Smooth muscle cell (in vitro differentiated cells): ENCODE measurements at regions not wholly inside any gene's neighbourhood (a gene's known extent, or its start where the extent isn't known, plus 50 kb on each side); places are given as distances from the start of the nearest gene placed in this dataset.

Experiments used
- DNase-seq: peaks from one replicate; lab custom pipeline; 2025; ENCODE audit not compliant: unreplicated experiment; lab: John Stamatoyannopoulos, UW
- H2AFZ ChIP-seq: fragments of 200-600 bp; sonication (generic); 2 replicates; pipeline ENCODE4 v1.6.0; 2016; ENCODE audit warnings: antibody characterized with exemption, low read depth, mild to moderate bottlenecking
- H3F3A ChIP-seq: fragments of 200-600 bp; sonication (generic); 2 replicates; pipeline ENCODE4 v1.6.0; 2017; ENCODE audit warnings: antibody characterized with exemption, low read depth
- H3K27ac ChIP-seq: fragments of 200-600 bp; sonication (generic); 2 replicates; pipeline ENCODE4 v1.5.1; 2016; ENCODE audit warnings: low read depth, mild to moderate bottlenecking
- H3K27me3 ChIP-seq: fragments of 200-600 bp; sonication (generic); 2 replicates; pipeline ENCODE4 v1.6.1; 2016; ENCODE audit warnings: low read depth, mild to moderate bottlenecking
- H3K36me3 ChIP-seq: fragments of 200-600 bp; sonication (generic); 2 replicates; pipeline ENCODE4 v1.5.1; 2016; ENCODE audit warnings: low read depth
- H3K4me1 ChIP-seq: fragments of 200-600 bp; sonication (generic); 2 replicates; pipeline ENCODE4 v1.5.1; 2016; ENCODE audit warnings: low read depth
- H3K4me2 ChIP-seq: fragments of 200-600 bp; sonication (generic); 2 replicates; pipeline ENCODE4 v1.6.0; 2016; ENCODE audit warnings: mild to moderate bottlenecking
- H3K4me3 ChIP-seq: fragments of 200-600 bp; sonication (generic); 2 replicates; pipeline ENCODE4 v1.5.1; 2016; ENCODE audit warnings: mild to moderate bottlenecking
- H3K79me2 ChIP-seq: fragments of 200-600 bp; sonication (generic); 2 replicates; pipeline ENCODE4 v1.6.0; 2016; ENCODE audit warnings: low read depth, mild to moderate bottlenecking
- H3K9ac ChIP-seq: fragments of 200-600 bp; sonication (generic); 2 replicates; pipeline ENCODE4 v1.6.0; 2016; ENCODE audit warnings: low read depth
- H3K9me3 ChIP-seq: fragments of 200-600 bp; sonication (generic); replicated peaks from 2 replicates; pipeline ENCODE4 v1.5.1; 2016; ENCODE audit warnings: low read depth
- H4K20me1 ChIP-seq: fragments of 200-600 bp; sonication (generic); 2 replicates; pipeline ENCODE4 v1.6.0; 2016; ENCODE audit warnings: low read depth
- WGBS: methylation state at CpG from one replicate; pipeline ENCODE4 v1.1.7; 2016; ENCODE audit warnings: low lambda C conversion rate; 5-methylcytosine and 5-hydroxymethylcytosine counted together
- TF ChIP-seq, protein P1 (sequence below): fragments of 200-600 bp; sonication (generic); IDR thresholded peaks from 2 replicates; pipeline ENCODE4 v1.5.1; 2017; ENCODE audit warnings: borderline replicate concordance, mild to moderate bottlenecking, antibody characterized with exemption; ENCODE audit not compliant: insufficient read depth, poor library complexity, severe bottlenecking

GRCh38 chr16:74199066-74199841 lies 97.4 kb upstream of the PSMD7 start:
- H3K9ac ChIP-seq, result no peak overlapping the region
- TF ChIP-seq, protein P1, sequence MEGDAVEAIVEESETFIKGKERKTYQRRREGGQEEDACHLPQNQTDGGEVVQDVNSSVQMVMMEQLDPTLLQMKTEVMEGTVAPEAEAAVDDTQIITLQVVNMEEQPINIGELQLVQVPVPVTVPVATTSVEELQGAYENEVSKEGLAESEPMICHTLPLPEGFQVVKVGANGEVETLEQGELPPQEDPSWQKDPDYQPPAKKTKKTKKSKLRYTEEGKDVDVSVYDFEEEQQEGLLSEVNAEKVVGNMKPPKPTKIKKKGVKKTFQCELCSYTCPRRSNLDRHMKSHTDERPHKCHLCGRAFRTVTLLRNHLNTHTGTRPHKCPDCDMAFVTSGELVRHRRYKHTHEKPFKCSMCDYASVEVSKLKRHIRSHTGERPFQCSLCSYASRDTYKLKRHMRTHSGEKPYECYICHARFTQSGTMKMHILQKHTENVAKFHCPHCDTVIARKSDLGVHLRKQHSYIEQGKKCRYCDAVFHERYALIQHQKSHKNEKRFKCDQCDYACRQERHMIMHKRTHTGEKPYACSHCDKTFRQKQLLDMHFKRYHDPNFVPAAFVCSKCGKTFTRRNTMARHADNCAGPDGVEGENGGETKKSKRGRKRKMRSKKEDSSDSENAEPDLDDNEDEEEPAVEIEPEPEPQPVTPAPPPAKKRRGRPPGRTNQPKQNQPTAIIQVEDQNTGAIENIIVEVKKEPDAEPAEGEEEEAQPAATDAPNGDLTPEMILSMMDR, result no peak
- H3K27me3 ChIP-seq, result no peaks in the 10 kb centered on the region
- H3K36me3 ChIP-seq, result no peaks in the 10 kb centered on the region
- 88% methylated on average over 4 of the region's 4 CpGs for WGBS
- H3K4me1 ChIP-seq, result no peaks in the 10 kb centered on the region
- H3K79me2 ChIP-seq, result no peaks in the 10 kb centered on the region
- no peak for DNase-seq
- no peak overlapping the region for H3K4me2 ChIP-seq
- H2AFZ ChIP-seq, result no peak overlapping the region
- H4K20me1 ChIP-seq, result no peaks in the 10 kb centered on the region
- H3K27ac ChIP-seq, result no peak overlapping the region
- no peaks in the 10 kb centered on the region for H3F3A ChIP-seq
- no peak overlapping the region for H3K4me3 ChIP-seq
- no peaks in the 10 kb centered on the region for H3K9me3 ChIP-seq

- 90% methylated on average over 2 of the region's 2 CpGs for WGBS
- no peak overlapping the region for H2AFZ ChIP-seq
- H3F3A ChIP-seq, result no peaks in the 10 kb centered on the region
- H3K27me3 ChIP-seq, result no peaks in the 10 kb centered on the region
- no peaks in the 10 kb centered on the region for H3K79me2 ChIP-seq
- no peak overlapping the region for H3K27ac ChIP-seq
- TF ChIP-seq, protein P1, result no peak
- H3K4me3 ChIP-seq, result no peak overlapping the region
- H3K4me2 ChIP-seq, result no peak overlapping the region
- H3K36me3 ChIP-seq, result no peaks in the 10 kb centered on the region
- H3K4me1 ChIP-seq, result no peaks in the 10 kb centered on the region
- DNase-seq, result no peak
- H3K9ac ChIP-seq, result no peak overlapping the region
- no peaks in the 10 kb centered on the region for H4K20me1 ChIP-seq
- H3K9me3 ChIP-seq, result no peaks in the 10 kb centered on the region
Observed at GRCh38 chr16:74192281-74192797, 104.3 kb upstream of the PSMD7 start.

DNA sequence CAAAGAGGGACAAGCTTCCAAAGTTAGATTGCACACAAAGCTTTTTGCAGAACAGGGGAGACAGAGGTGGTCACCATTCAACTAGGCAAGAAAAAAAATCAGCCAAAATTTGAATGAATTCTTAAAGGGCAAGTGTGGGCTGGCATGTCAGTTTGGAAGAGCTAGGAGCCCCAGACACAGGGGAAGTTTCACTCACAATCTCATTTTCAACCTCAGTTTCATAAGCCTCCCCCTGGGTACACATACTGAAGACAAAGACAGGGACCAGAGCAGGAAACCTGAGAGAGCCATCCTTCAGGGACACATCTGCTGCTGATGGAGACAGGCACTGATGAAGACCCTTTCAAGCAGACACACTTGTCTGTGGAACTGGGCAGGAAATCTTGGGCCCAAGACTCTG lies 106.3 kb upstream of the PSMD7 start:
- no peak overlapping the region for H3K9ac ChIP-seq
- no peak overlapping the region for H3K4me3 ChIP-seq

More for the DNA sequence above, 106.3 kb upstream of the PSMD7 start:
- Histone ChIP-seq H3K4me2 (no peak overlapping the region), H2AFZ (no peak overlapping the region), H3K79me2 (no peaks in the 10 kb centered on the region), H3K27me3 (no peaks in the 10 kb centered on the region), H3K36me3 (no peaks in the 10 kb centered on the region), H4K20me1 (no peaks in the 10 kb centered on the region), H3K4me1 (no peaks in the 10 kb centered on the region), H3K9me3 (no peaks in the 10 kb centered on the region), H3F3A (no peaks in the 10 kb centered on the region), H3K27ac (no peak overlapping the region)
- no peak for DNase-seq
- TF ChIP-seq, protein P1, result no peak
